Epidermal melanocyte (primary cell): ENCODE measurements at regions not wholly inside any gene's neighbourhood (a gene's known extent, or its start where the extent isn't known, plus 50 kb on each side); places are given as distances from the start of the nearest gene placed in this dataset.

Source experiments
- DNase-seq: peaks from one replicate; pipeline ENCODE4 v3.0.0; 2011; ENCODE audit warnings: low spot score; ENCODE audit not compliant: insufficient read length

- no peak for DNase-seq
Measured at GRCh38 chr2:60321816-60322215, 231.6 kb downstream of the BCL11A start.

GRCh38 chr2:60320724-60321123 lies 232.7 kb downstream of the BCL11A start:
- DNase-seq: no peak

GRCh38 chr2:60319031-60319547 lies 234.4 kb downstream of the BCL11A start:
- DNase-seq: no peak

- DNase-seq: no peak
Measured at GRCh38 chr2:60318544-60318943, 234.9 kb downstream of the BCL11A start.

- no peak for DNase-seq
Measured at GRCh38 chr2:60317844-60318243, 235.6 kb downstream of the BCL11A start.

- DNase-seq: no peak
Measured at GRCh38 chr2:60317034-60317386, 236.4 kb downstream of the BCL11A start.

- DNase-seq: no peak
Measured at GRCh38 chr2:60316381-60317033, 236.9 kb downstream of the BCL11A start.

GRCh38 chr2:60313470-60314172 lies 239.8 kb downstream of the BCL11A start:
- no peak for DNase-seq

GRCh38 chr2:60312618-60313017 lies 240.8 kb downstream of the BCL11A start:
- no peak for DNase-seq

- no peak for DNase-seq
Measured at GRCh38 chr2:60311524-60311923, 241.9 kb downstream of the BCL11A start.

- no peak for DNase-seq
Measured at GRCh38 chr2:60309941-60310660, 243.4 kb downstream of the BCL11A start.

GRCh38 chr2:60309336-60309735 lies 244.1 kb downstream of the BCL11A start:
- no peak for DNase-seq

- no peak for DNase-seq
Measured at GRCh38 chr2:60306267-60306861, 247.1 kb downstream of the BCL11A start.

- DNase-seq: no peak
Measured at GRCh38 chr2:60303680-60304079, 249.8 kb downstream of the BCL11A start.

GRCh38 chr2:60302377-60303126 lies 250.9 kb downstream of the BCL11A start:
- DNase-seq: no peak

- no peak for DNase-seq
Measured at GRCh38 chr2:60301726-60302125, 251.7 kb downstream of the BCL11A start.

GRCh38 chr2:60299179-60299578 lies 254.3 kb downstream of the BCL11A start:
- DNase-seq: no peak

GRCh38 chr2:60298006-60298696 lies 255.3 kb downstream of the BCL11A start:
- no peak for DNase-seq

GRCh38 chr2:60297296-60298005 lies 256.0 kb downstream of the BCL11A start:
- DNase-seq: no peak
